ENCODE measurements at regions not wholly inside any gene's neighbourhood (a gene's known extent, or its start where the extent isn't known, plus 50 kb on each side); places are given as distances from the start of the nearest gene placed in this dataset.

DNA sequence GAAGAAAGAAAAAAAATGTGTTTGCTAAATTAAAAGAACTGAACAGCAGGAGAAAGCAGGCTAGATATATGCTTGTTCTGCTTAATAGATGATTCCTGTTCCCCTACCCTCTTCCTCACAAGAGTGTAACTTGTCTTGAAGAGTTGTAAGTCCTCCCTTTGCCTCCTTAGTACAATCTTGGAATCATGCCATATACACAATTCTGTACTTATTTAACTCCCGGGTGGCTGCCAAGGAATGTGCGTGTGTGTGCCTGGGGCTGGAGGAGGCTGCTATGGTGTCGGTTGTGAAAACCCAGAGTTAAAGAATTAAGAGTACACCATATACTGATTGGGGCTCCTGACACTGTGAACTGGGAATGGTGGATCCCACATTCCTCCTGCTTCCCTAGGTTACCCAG, 194.2 kb downstream of the SIPA1L2 start:
- TF ChIP-seq, protein P1, sequence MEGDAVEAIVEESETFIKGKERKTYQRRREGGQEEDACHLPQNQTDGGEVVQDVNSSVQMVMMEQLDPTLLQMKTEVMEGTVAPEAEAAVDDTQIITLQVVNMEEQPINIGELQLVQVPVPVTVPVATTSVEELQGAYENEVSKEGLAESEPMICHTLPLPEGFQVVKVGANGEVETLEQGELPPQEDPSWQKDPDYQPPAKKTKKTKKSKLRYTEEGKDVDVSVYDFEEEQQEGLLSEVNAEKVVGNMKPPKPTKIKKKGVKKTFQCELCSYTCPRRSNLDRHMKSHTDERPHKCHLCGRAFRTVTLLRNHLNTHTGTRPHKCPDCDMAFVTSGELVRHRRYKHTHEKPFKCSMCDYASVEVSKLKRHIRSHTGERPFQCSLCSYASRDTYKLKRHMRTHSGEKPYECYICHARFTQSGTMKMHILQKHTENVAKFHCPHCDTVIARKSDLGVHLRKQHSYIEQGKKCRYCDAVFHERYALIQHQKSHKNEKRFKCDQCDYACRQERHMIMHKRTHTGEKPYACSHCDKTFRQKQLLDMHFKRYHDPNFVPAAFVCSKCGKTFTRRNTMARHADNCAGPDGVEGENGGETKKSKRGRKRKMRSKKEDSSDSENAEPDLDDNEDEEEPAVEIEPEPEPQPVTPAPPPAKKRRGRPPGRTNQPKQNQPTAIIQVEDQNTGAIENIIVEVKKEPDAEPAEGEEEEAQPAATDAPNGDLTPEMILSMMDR (IDR thresholded peaks at IDR 0.05), result no peak
- no peak for TF ChIP-seq POLR2A (IDR thresholded peaks at IDR 0.05)

All from Peyer's patch (tissue), 4 donors.